Peyer's patch (tissue), 4 donors: ENCODE measurements at regions not wholly inside any gene's neighbourhood (a gene's known extent, or its start where the extent isn't known, plus 50 kb on each side); places are given as distances from the start of the nearest gene placed in this dataset.

Experiments used
- POLR2A ChIP-seq, 2 donors: fragments of 450-650 bp; IDR thresholded peaks; one replicate each; pipeline ENCODE4 v1.5.1; 2017; ENCODE audit warnings: antibody characterized with exemption in 2 of 2, mild to moderate bottlenecking in 2 of 2, moderate library complexity in 2 of 2
- TF ChIP-seq, protein P1 (sequence below), 6 experiments: fragments of 450-650 bp in 4 of 6; fragments of 200-600 bp in 2 of 6; sonication (generic) in 1 of 6; IDR thresholded peaks; one replicate each; pipeline ENCODE4 v1.5.1; 2017 to 2019; ENCODE audit warnings: antibody characterized with exemption in 6 of 6, mild to moderate bottlenecking in 3 of 6, moderate library complexity in 1 of 6

DNA sequence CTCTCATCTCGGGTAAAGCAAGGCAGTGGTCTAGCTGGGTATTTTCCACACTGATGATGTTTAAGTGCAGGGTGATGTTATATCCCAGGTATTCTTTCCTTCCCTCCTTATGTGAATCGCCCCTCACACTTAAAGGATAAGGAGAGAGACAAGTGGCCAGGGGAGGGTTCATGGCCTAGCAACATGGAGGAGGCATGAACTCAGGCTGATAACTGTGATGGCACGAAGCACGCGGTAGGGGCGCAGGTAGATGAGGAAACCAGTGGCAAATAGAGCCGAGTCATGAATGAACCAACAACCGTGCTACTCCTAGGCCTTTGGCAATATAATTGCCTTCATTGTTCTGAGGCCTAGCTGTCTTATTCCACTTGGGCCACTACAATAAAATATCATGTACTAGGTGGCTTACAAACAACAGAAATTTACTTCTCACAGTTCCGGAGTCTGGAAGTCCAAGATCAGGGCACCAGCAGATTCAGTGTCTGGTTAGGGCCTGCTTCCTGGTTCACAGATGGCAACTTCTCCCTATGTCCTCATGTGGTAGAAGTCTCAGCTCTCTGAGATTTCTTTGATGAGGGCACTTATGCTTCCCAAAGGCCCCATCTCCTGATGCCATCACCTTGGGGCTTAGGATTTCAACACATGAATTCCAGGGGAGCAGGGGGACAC is 56.0 kb upstream of the PIK3CG start:
- TF ChIP-seq, protein P1, sequence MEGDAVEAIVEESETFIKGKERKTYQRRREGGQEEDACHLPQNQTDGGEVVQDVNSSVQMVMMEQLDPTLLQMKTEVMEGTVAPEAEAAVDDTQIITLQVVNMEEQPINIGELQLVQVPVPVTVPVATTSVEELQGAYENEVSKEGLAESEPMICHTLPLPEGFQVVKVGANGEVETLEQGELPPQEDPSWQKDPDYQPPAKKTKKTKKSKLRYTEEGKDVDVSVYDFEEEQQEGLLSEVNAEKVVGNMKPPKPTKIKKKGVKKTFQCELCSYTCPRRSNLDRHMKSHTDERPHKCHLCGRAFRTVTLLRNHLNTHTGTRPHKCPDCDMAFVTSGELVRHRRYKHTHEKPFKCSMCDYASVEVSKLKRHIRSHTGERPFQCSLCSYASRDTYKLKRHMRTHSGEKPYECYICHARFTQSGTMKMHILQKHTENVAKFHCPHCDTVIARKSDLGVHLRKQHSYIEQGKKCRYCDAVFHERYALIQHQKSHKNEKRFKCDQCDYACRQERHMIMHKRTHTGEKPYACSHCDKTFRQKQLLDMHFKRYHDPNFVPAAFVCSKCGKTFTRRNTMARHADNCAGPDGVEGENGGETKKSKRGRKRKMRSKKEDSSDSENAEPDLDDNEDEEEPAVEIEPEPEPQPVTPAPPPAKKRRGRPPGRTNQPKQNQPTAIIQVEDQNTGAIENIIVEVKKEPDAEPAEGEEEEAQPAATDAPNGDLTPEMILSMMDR (IDR thresholded peaks at IDR 0.05), result no peak
- no peak for TF ChIP-seq POLR2A (IDR thresholded peaks at IDR 0.05)
